ENCODE measurements at regions not wholly inside any gene's neighbourhood (a gene's known extent, or its start where the extent isn't known, plus 50 kb on each side); places are given as distances from the start of the nearest gene placed in this dataset.

DNA sequence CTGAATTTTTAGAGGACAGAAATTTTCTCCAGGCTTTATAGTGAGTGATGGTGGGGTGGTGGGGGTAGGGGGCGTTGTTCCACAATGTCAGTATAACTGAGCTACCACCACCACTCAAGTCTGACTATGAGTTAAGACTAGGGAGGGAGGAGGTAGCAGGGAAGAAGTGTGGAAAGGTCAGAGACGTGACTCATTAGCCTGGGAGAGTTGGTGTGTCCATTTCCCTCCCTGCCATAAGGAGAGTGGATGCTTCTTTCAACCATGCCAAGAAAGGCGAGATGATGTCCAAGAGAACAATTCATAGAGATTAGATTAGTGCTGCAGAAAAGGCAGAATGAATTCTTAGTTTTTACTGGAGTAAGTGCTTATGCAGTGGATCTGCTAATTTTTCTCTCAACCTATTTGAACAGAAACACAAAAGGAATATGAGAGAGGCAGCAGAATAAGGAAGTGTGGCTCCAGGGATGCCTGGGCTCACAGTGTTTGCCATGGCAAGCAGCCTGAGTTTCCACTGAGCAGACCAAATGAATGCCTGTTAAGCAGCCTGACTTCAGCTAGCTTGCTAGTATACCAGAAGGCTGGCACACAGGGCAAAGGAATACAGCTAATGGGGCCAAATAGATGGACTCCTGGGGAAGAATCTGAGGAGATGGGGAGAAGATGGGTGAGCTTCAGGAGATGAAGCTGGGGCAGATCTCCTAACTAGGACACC lies 708.9 kb downstream of the NTRK3 start:
- CTCF ChIA-PET = interaction anchor here (0.6 kb wide), 1 partner anchor 187 kb away, joined by 4 read pairs; no protein-coding TSS in a partner anchor

DNA sequence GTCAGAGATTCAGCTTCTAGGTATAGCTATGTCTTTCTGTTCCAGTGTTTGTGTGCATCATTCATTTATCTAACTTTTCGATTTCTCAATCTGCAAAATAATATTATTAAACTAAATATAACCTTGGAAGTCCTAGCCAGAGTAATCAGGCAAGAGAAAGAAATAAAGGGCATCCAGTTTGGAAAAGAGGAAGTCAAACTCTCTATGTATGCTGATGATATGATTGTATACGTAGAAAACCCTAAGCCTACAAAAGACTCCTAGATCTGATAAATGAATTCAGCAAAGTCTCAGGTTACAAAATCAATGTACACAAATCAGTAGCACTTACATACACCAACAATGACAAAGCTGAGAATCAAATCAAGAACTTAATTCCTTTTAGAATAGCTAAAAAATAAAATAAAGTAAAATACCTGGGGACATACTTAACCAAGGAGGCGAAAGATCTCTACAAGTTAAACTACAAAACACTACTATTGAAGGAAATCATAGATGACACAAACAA lies 718.2 kb downstream of the NTRK3 start:
- Histone ChIP-seq H3K9me3 (peaks cover 4% of the 10 kb centered on the region; the same call in 2 of the 3 replicates), H3K4me3 (no peak overlapping the region), H3K27ac (no peak overlapping the region), H3K4me2 (no peak overlapping the region), H3K4me1 (no peaks in the 10 kb centered on the region)
- ATAC-seq (no peak), FAIRE-seq (peak; percentile 84), DNase-seq (ENCODE audit: low read depth in 1 of 2, low spot score in 1 of 2) (no peak)
- WGBS (ENCODE audit: missing lambda C conversion rate) = 17% methylated on average over 3 of the region's 3 CpGs
- POLR2A ChIA-PET = no interaction called here
- CTCF ChIA-PET = no interaction called here
- no peak for TF ChIP-seq HOXA7 (CRISPR knock-in tag; IDR thresholded peaks at IDR 0.05)
- TF ChIP-seq FOSL2 (IDR thresholded peaks at IDR 0.05) = no peak
- no peak for TF ChIP-seq FOSL2 (CRISPR knock-in tag; IDR thresholded peaks at IDR 0.05)
- no peak for TF ChIP-seq CEBPB (IDR thresholded peaks at IDR 0.05)
- TF ChIP-seq MAFK (IDR thresholded peaks at IDR 0.05; ENCODE audit: partially characterized antibody) = no peak
- TF ChIP-seq, protein P1, sequence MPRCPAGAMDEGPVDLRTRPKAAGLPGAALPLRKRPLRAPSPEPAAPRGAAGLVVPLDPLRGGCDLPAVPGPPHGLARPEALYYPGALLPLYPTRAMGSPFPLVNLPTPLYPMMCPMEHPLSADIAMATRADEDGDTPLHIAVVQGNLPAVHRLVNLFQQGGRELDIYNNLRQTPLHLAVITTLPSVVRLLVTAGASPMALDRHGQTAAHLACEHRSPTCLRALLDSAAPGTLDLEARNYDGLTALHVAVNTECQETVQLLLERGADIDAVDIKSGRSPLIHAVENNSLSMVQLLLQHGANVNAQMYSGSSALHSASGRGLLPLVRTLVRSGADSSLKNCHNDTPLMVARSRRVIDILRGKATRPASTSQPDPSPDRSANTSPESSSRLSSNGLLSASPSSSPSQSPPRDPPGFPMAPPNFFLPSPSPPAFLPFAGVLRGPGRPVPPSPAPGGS (IDR thresholded peaks at IDR 0.05) = no peak
- TF ChIP-seq EHMT2 (IDR thresholded peaks at IDR 0.05; ENCODE audit: low read depth) = no peak
- TF ChIP-seq FOXS1 (CRISPR knock-in tag; IDR thresholded peaks at IDR 0.05) = no peak
- TF ChIP-seq KDM1A (IDR thresholded peaks at IDR 0.05; ENCODE audit: low read depth) = no peak
- TF ChIP-seq CHD2 (IDR thresholded peaks at IDR 0.05; ENCODE audit: low read length, partially characterized antibody) = no peak
- TF ChIP-seq RNF2 (IDR thresholded peaks at IDR 0.05; ENCODE audit: borderline replicate concordance, low read depth) = no peak
- TF ChIP-seq, protein P2, sequence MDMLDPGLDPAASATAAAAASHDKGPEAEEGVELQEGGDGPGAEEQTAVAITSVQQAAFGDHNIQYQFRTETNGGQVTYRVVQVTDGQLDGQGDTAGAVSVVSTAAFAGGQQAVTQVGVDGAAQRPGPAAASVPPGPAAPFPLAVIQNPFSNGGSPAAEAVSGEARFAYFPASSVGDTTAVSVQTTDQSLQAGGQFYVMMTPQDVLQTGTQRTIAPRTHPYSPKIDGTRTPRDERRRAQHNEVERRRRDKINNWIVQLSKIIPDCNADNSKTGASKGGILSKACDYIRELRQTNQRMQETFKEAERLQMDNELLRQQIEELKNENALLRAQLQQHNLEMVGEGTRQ (IDR thresholded peaks at IDR 0.05) = no peak
- TF ChIP-seq, protein P3, sequence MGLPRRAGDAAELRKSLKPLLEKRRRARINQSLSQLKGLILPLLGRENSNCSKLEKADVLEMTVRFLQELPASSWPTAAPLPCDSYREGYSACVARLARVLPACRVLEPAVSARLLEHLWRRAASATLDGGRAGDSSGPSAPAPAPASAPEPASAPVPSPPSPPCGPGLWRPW (IDR thresholded peaks at IDR 0.05) = no peak
- TF ChIP-seq BHLHE40 (IDR thresholded peaks at IDR 0.05; ENCODE audit: low read depth, low read length) = no peak
- no peak for TF ChIP-seq POLR2AphosphoS2 (conservative IDR thresholded peaks at IDR 0.05; ENCODE audit: low read length)
- no peak for TF ChIP-seq NPAS2 (CRISPR knock-in tag; IDR thresholded peaks at IDR 0.05; ENCODE audit: borderline replicate concordance)
- TF ChIP-seq ZNF302 (CRISPR knock-in tag; IDR thresholded peaks at IDR 0.05) = no peak
- TF ChIP-seq TFCP2L1 (CRISPR knock-in tag; IDR thresholded peaks at IDR 0.05) = no peak
- TF ChIP-seq PHF8 (IDR thresholded peaks at IDR 0.05; ENCODE audit: borderline replicate concordance, low read depth) = no peak

More for the DNA sequence above, 708.9 kb downstream of the NTRK3 start:
- ATAC-seq = peak in 1 of 2 experiments; percentile 55; a peak in 1 of 6 replicates
- Histone ChIP-seq H3K4me1 (no peaks in the 10 kb centered on the region), H3K27ac (no peak overlapping the region), H3K4me3 (no peak overlapping the region), H3K9me3 (peaks cover 5% of the 10 kb centered on the region; the same call in 1 of the 3 replicates), H3K4me2 (no peak overlapping the region)
- FAIRE-seq = no peak
- POLR2A ChIA-PET = no interaction called here
- no peak for DNase-seq (ENCODE audit: low read depth in 1 of 2, low spot score in 1 of 2)
- 7% methylated on average over 3 of the region's 3 CpGs for WGBS (ENCODE audit: missing lambda C conversion rate)
- TF ChIP-seq ZSCAN20 (CRISPR knock-in tag; IDR thresholded peaks at IDR 0.05) (no peak), FOSB (CRISPR knock-in tag; IDR thresholded peaks at IDR 0.05) (no peak), TP53 (CRISPR knock-in tag; IDR thresholded peaks at IDR 0.05) (no peak), SREBF2 (IDR thresholded peaks at IDR 0.05) (no peak), NFE2L2 (conservative IDR thresholded peaks at IDR 0.05; ENCODE audit: low read length) (no peak), ESRRA (IDR thresholded peaks at IDR 0.05; ENCODE audit: borderline replicate concordance, low read length) (no peak), JUN (IDR thresholded peaks at IDR 0.05) (no peak), NPAS2 (CRISPR knock-in tag; IDR thresholded peaks at IDR 0.05; ENCODE audit: borderline replicate concordance) (no peak), HOXA7 (CRISPR knock-in tag; IDR thresholded peaks at IDR 0.05) (no peak), HOXB13 (CRISPR knock-in tag; IDR thresholded peaks at IDR 0.05; ENCODE audit: low read depth) (no peak), TFCP2L1 (CRISPR knock-in tag; IDR thresholded peaks at IDR 0.05) (no peak), CBX2 (IDR thresholded peaks at IDR 0.05; ENCODE audit: borderline replicate concordance, low read depth) (no peak), MYC (IDR thresholded peaks at IDR 0.05; ENCODE audit: borderline replicate concordance, low read length) (no peak)
- TF ChIP-seq, protein P4, sequence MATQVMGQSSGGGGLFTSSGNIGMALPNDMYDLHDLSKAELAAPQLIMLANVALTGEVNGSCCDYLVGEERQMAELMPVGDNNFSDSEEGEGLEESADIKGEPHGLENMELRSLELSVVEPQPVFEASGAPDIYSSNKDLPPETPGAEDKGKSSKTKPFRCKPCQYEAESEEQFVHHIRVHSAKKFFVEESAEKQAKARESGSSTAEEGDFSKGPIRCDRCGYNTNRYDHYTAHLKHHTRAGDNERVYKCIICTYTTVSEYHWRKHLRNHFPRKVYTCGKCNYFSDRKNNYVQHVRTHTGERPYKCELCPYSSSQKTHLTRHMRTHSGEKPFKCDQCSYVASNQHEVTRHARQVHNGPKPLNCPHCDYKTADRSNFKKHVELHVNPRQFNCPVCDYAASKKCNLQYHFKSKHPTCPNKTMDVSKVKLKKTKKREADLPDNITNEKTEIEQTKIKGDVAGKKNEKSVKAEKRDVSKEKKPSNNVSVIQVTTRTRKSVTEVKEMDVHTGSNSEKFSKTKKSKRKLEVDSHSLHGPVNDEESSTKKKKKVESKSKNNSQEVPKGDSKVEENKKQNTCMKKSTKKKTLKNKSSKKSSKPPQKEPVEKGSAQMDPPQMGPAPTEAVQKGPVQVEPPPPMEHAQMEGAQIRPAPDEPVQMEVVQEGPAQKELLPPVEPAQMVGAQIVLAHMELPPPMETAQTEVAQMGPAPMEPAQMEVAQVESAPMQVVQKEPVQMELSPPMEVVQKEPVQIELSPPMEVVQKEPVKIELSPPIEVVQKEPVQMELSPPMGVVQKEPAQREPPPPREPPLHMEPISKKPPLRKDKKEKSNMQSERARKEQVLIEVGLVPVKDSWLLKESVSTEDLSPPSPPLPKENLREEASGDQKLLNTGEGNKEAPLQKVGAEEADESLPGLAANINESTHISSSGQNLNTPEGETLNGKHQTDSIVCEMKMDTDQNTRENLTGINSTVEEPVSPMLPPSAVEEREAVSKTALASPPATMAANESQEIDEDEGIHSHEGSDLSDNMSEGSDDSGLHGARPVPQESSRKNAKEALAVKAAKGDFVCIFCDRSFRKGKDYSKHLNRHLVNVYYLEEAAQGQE (IDR thresholded peaks at IDR 0.05) = no peak
- TF ChIP-seq, protein P5, sequence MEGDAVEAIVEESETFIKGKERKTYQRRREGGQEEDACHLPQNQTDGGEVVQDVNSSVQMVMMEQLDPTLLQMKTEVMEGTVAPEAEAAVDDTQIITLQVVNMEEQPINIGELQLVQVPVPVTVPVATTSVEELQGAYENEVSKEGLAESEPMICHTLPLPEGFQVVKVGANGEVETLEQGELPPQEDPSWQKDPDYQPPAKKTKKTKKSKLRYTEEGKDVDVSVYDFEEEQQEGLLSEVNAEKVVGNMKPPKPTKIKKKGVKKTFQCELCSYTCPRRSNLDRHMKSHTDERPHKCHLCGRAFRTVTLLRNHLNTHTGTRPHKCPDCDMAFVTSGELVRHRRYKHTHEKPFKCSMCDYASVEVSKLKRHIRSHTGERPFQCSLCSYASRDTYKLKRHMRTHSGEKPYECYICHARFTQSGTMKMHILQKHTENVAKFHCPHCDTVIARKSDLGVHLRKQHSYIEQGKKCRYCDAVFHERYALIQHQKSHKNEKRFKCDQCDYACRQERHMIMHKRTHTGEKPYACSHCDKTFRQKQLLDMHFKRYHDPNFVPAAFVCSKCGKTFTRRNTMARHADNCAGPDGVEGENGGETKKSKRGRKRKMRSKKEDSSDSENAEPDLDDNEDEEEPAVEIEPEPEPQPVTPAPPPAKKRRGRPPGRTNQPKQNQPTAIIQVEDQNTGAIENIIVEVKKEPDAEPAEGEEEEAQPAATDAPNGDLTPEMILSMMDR (IDR thresholded peaks at IDR 0.05) = no peak
